Heart left ventricle (tissue), 16 donors: ENCODE measurements at regions not wholly inside any gene's neighbourhood (a gene's known extent, or its start where the extent isn't known, plus 50 kb on each side); places are given as distances from the start of the nearest gene placed in this dataset.

Experiments used
- ATAC-seq, 4 donors: fragments of 200-7000 bp; cut with Tn5 transposase; one replicate each; pipeline ENCODE4 v1.9.1; 2020 to 2022; ENCODE audit warnings: moderate library complexity in 4 of 4, mild to moderate bottlenecking in 3 of 4, moderate number of reproducible peaks in 1 of 4
- DNase-seq, 5 donors: peaks; one replicate each; pipeline ENCODE4 v3.0.0-alpha.2; 2020
- H3K27ac ChIP-seq, 12 donors: fragments of 200-600 bp; sonication (generic) in 4 of 12; one replicate each; pipeline versions ENCODE4 v1.5.0 to v1.8.0; 2016 to 2022; ENCODE audit warnings: mild to moderate bottlenecking in 2 of 12
- H3K27me3 ChIP-seq, 9 donors: fragments of 200-600 bp; sonication (generic) in 2 of 9; one replicate each; pipeline versions ENCODE4 v1.5.1 to v1.8.0; 2016 to 2022; ENCODE audit warnings: mild to moderate bottlenecking in 3 of 9
- H3K36me3 ChIP-seq, 9 donors: fragments of 200-600 bp; sonication (generic) in 2 of 9; one replicate each; pipeline versions ENCODE4 v1.5.0 to v1.8.0; 2018 to 2022; ENCODE audit warnings: mild to moderate bottlenecking in 2 of 9
- H3K4me1 ChIP-seq, 12 donors: fragments of 200-600 bp; sonication (generic) in 4 of 12; one replicate each; pipeline versions ENCODE4 v1.5.0 to v1.8.0; 2016 to 2022; ENCODE audit warnings: mild to moderate bottlenecking in 3 of 12
- H3K4me3 ChIP-seq, 12 donors: fragments of 200-600 bp; sonication (generic) in 4 of 12; one replicate each; pipeline versions ENCODE4 v1.5.0 to v1.8.0; 2017 to 2022; ENCODE audit warnings: mild to moderate bottlenecking in 9 of 12, moderate library complexity in 4 of 12
- H3K9me3 ChIP-seq, 12 donors: fragments of 200-600 bp; sonication (generic) in 4 of 12; one replicate each; pipeline versions ENCODE4 v1.5.0 to v1.8.0; 2016 to 2022; ENCODE audit warnings: mild to moderate bottlenecking in 1 of 12
- CTCF ChIP-seq, 12 donors: fragments of 200-600 bp; sonication (generic) in 4 of 12; IDR thresholded peaks; one replicate each; pipeline versions ENCODE4 v1.5.0 to v1.8.0; 2018 to 2022; ENCODE audit warnings: antibody characterized with exemption in 12 of 12, mild to moderate bottlenecking in 5 of 12
- POLR2A ChIP-seq, 2 donors: fragments of 450-650 bp; IDR thresholded peaks; one replicate each; pipeline ENCODE4 v1.6.1; 2017; ENCODE audit warnings: antibody characterized with exemption in 2 of 2, mild to moderate bottlenecking in 2 of 2, moderate library complexity in 2 of 2
- WGBS, 4 donors: extraction: QIAGEN DNeasy Blood & Tissue Kit in 2 of 4; methylation state at CpG; one replicate each; pipeline versions ENCODE4 v1.1.5 to v1.1.7; 2013 to 2018; 5-methylcytosine and 5-hydroxymethylcytosine counted together
- intact Hi-C, 10 donors: fragments of 100-400 bp; cut with DNase I; formaldehyde crosslinking; loops; one replicate each; pipeline versions ENCODE4 v1.11.1 to v1.14.2; 2022
- donor health status: ischemic (EF 13 %, LVEDD 7.1; RV severe dilation, severe dysfunction).
- donor health status: healthy with polysubstance abuse.
- donor health status: DM: no; HTN: yes; CAD: no.
- donor health status: DM: no; HTN: no; CAD: no.
- donor health status: ischemic (EF 25% LVEDD 6.9; RV normal size, moderate dysfunction).
- donor health status: ischemic (EF 25% LVEDD 5.7; RV mildly dilated, moderate dysfunction).
- donor health status: healthy.
- donor health status: DM: yes; HTN: yes; CAD: no.
- donor health status: ischemic (EF 35%, LVEDD 5.7; RV mildly dilated, moderate dysfunction).
- donor health status: nonischemic (EF 11% LVEDD 7.7; RV severe dilation, severe dysfunction).
- donor health status: DM: yes; HTN: yes; CAD: no.
- donor health status: PGD.
- donor health status: ischemic (EF 29% LVEDD 5.4; RV normal size, mild dysfunction).
- donor health status: nonischemic (EF 23%, LVEDD 6.1; RV moderate dilation, normal function).

DNA sequence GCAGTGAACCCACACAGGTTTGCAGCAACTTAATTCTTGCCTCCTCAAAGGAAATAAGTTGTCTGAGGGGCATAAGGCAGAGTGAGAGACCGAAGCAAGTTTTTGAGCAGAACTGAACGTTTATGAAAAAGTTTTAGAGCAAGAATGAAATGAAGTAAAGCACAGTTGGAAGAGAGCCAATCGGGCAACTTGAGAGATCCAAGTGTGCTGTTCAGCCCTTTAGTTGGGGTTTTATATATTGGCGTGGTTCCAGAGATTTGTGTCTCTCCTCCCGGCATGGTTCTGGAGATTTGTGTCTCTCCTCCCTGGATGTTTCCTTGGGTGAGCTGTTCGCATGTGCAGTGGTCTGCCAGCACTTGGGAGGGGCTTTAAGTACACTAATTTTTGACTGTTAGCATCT, 141.4 kb upstream of the DGKB start:
- no peak for TF ChIP-seq CTCF (IDR thresholded peaks at IDR 0.05)
- TF ChIP-seq POLR2A (IDR thresholded peaks at IDR 0.05) = no peak
- WGBS, 4 donors = 60 to 75% (median 68%) methylated on average over 6 of the region's 6 CpGs
- Histone ChIP-seq H3K27ac (no peak overlapping the region), H3K9me3 (no peaks in the 10 kb centered on the region), H3K36me3 (no peaks in the 10 kb centered on the region), H3K27me3 (no peaks in the 10 kb centered on the region), H3K4me3 (no peak overlapping the region), H3K4me1 (no peaks in the 10 kb centered on the region)
- DNase-seq = no peak
- intact Hi-C loops = no loop called here
- ATAC-seq = no peak

DNA sequence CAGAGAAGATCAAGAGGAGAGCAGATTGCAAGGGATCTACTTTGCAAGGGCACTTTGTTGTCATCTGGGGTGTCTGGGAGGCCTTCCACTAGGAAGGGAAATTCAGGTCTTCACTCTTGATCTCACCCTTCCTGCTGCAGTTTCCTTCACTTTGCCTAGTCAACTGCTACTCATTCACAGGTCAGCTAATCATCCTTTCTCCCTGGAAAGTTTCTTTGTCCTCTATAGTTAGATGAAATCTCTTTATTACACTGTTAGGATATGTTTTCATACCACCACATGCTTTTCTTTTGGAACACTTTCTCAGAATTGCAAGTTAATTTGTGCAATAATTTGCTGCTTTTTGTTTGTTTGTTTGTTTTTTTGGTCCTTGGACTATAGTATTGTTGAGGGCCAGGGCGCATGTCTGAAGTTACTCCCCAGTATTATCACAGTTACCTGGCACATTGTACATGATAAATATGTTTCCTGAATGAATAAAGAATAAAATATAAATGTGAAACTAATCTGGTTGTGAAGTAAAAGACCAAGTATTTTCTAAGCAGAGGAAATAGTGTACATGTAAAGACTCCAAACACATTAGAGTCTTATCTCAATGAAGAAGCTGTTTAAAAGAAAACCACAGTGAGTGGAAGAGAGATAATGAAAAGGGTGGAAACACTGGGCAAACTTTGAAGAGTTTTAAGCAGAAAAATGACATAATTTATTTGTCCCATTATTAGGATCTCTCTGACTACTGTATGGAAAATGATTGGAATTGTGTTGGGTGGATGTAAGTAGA, 139.9 kb upstream of the DGKB start:
- no peaks in the 10 kb centered on the region for H3K9me3 ChIP-seq

GRCh38 chr7:15041226-15041625, 138.7 kb upstream of the DGKB start:
- no peak for DNase-seq
- Histone ChIP-seq H3K4me3 (no peak overlapping the region), H3K9me3 (no peaks in the 10 kb centered on the region), H3K36me3 (no peaks in the 10 kb centered on the region), H3K4me1 (no peaks in the 10 kb centered on the region), H3K27ac (no peak overlapping the region), H3K27me3 (no peaks in the 10 kb centered on the region)
- intact Hi-C loops = no loop called here
- no peak for ATAC-seq
- 56 to 57% (median 56%) methylated on average over 5 of the region's 5 CpGs for WGBS, 4 donors
- TF ChIP-seq POLR2A (IDR thresholded peaks at IDR 0.05) = no peak
- no peak for TF ChIP-seq CTCF (IDR thresholded peaks at IDR 0.05)

More for the DNA sequence above, 139.9 kb upstream of the DGKB start:
- DNase-seq = no peak
- 78 to 88% (median 82%) methylated on average over 1 of the region's 1 CpG for WGBS, 4 donors
- ATAC-seq = no peak
- intact Hi-C loops = no loop called here
- no peak overlapping the region for H3K27ac ChIP-seq
- H3K36me3 ChIP-seq = no peaks in the 10 kb centered on the region
- no peak overlapping the region for H3K4me3 ChIP-seq
- H3K4me1 ChIP-seq = no peaks in the 10 kb centered on the region
- TF ChIP-seq CTCF (IDR thresholded peaks at IDR 0.05) (no peak), POLR2A (IDR thresholded peaks at IDR 0.05) (no peak)
- no peaks in the 10 kb centered on the region for H3K27me3 ChIP-seq

DNA sequence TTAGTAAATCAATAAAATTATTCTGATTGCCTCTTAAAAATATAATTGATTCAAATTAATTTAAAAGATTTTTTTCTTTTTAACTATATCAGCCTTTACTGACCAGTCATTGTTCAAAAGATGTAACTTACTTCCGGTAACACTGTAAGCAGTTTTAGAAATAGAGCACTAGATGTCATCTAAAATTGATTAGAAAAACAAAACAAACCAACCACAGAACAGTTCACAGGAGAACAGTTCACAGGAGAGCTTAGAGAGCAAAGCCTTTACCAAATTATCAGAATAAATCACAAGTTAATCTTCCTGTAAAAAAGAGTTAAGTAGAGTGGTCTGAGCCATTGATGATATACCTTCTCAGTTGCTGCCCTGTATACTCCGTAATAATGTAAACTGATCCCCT, 133.3 kb upstream of the DGKB start:
- TF ChIP-seq CTCF (IDR thresholded peaks at IDR 0.05) = no peak
- TF ChIP-seq POLR2A (IDR thresholded peaks at IDR 0.05) = no peak
- intact Hi-C loops = no loop called here
- WGBS, 4 donors = 88 to 95% (median 89%) methylated on average over 2 of the region's 2 CpGs
- no peaks in the 10 kb centered on the region for H3K36me3 ChIP-seq
- H3K27me3 ChIP-seq = no peaks in the 10 kb centered on the region
- no peak for ATAC-seq
- no peak overlapping the region for H3K4me3 ChIP-seq
- no peak for DNase-seq
- no peaks in the 10 kb centered on the region for H3K9me3 ChIP-seq
- no peaks in the 10 kb centered on the region for H3K4me1 ChIP-seq
- H3K27ac ChIP-seq = no peak overlapping the region
